ENCODE measurements at regions not wholly inside any gene's neighbourhood (a gene's known extent, or its start where the extent isn't known, plus 50 kb on each side); places are given as distances from the start of the nearest gene placed in this dataset.

GRCh38 chr3:83971666-83972065 is 987.1 kb upstream of the CADM2 start:
- no peaks in the 10 kb centered on the region for H3K4me1 ChIP-seq (ENCODE audit: insufficient read depth)
- TF ChIP-seq EZH2phosphoT487 (IDR thresholded peaks at IDR 0.05; ENCODE audit: low read depth, severe bottlenecking, unreplicated experiment) (no peak), EZH2 (IDR thresholded peaks at IDR 0.05; ENCODE audit: borderline replicate concordance) (no peak)
- TF ChIP-seq, protein P1, sequence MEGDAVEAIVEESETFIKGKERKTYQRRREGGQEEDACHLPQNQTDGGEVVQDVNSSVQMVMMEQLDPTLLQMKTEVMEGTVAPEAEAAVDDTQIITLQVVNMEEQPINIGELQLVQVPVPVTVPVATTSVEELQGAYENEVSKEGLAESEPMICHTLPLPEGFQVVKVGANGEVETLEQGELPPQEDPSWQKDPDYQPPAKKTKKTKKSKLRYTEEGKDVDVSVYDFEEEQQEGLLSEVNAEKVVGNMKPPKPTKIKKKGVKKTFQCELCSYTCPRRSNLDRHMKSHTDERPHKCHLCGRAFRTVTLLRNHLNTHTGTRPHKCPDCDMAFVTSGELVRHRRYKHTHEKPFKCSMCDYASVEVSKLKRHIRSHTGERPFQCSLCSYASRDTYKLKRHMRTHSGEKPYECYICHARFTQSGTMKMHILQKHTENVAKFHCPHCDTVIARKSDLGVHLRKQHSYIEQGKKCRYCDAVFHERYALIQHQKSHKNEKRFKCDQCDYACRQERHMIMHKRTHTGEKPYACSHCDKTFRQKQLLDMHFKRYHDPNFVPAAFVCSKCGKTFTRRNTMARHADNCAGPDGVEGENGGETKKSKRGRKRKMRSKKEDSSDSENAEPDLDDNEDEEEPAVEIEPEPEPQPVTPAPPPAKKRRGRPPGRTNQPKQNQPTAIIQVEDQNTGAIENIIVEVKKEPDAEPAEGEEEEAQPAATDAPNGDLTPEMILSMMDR (IDR thresholded peaks at IDR 0.05; ENCODE audit: poor library complexity): no peak
- no peak overlapping the region for H3K4me2 ChIP-seq
- no peaks in the 10 kb centered on the region for H3K9me2 ChIP-seq (replicated peaks; ENCODE audit: insufficient read depth)
- H3K4me3 ChIP-seq: no peak overlapping the region
- H3K27ac ChIP-seq: no peak overlapping the region
- DNase-seq (ENCODE audit: low spot score): no peak
- WGBS (ENCODE audit: low lambda C conversion rate, missing lambda C conversion rate): 85% methylated on average over 1 of the region's 1 CpG
- H3K79me2 ChIP-seq: no peaks in the 10 kb centered on the region
- H3K9me3 ChIP-seq (ENCODE audit: low read depth): no peaks in the 10 kb centered on the region
- H3K36me3 ChIP-seq (replicated peaks; ENCODE audit: insufficient read depth, low read depth): no peaks in the 10 kb centered on the region
- no peaks in the 10 kb centered on the region for H4K20me1 ChIP-seq (ENCODE audit: insufficient read depth, poor library complexity, severe bottlenecking)
- H3K27me3 ChIP-seq: no peaks in the 10 kb centered on the region
- H2AFZ ChIP-seq: no peak overlapping the region

- no peak overlapping the region for H2AFZ ChIP-seq
Observed at GRCh38 chr3:84008623-84009022, 950.2 kb upstream of the CADM2 start.

GRCh38 chr3:84023842-84024241 is 934.9 kb upstream of the CADM2 start:
- Histone ChIP-seq H3K4me2 (no peak overlapping the region), H3K4me3 (no peak overlapping the region), H3K9me2 (replicated peaks; ENCODE audit: insufficient read depth) (no peaks in the 10 kb centered on the region), H3K27me3 (no peaks in the 10 kb centered on the region), H3K4me1 (ENCODE audit: insufficient read depth) (no peaks in the 10 kb centered on the region), H3K27ac (no peak overlapping the region), H3K9me3 (ENCODE audit: low read depth) (no peaks in the 10 kb centered on the region), H2AFZ (no peak overlapping the region), H4K20me1 (ENCODE audit: insufficient read depth, poor library complexity, severe bottlenecking) (no peaks in the 10 kb centered on the region), H3K36me3 (replicated peaks; ENCODE audit: insufficient read depth, low read depth) (no peaks in the 10 kb centered on the region), H3K79me2 (no peaks in the 10 kb centered on the region)
- 89% methylated on average over 4 of the region's 4 CpGs for WGBS (ENCODE audit: low lambda C conversion rate, missing lambda C conversion rate)
- no peak for DNase-seq (ENCODE audit: low spot score)
- no peak for TF ChIP-seq EZH2phosphoT487 (IDR thresholded peaks at IDR 0.05; ENCODE audit: low read depth, severe bottlenecking, unreplicated experiment)

More at GRCh38 chr3:84008623-84009022, 950.2 kb upstream of the CADM2 start:
- Histone ChIP-seq H3K36me3 (replicated peaks; ENCODE audit: insufficient read depth, low read depth) (no peaks in the 10 kb centered on the region), H3K79me2 (no peaks in the 10 kb centered on the region), H3K27ac (no peak overlapping the region), H3K27me3 (no peaks in the 10 kb centered on the region), H3K4me2 (no peak overlapping the region), H4K20me1 (ENCODE audit: insufficient read depth, poor library complexity, severe bottlenecking) (no peaks in the 10 kb centered on the region), H3K4me1 (ENCODE audit: insufficient read depth) (no peaks in the 10 kb centered on the region), H3K4me3 (no peak overlapping the region), H3K9me2 (replicated peaks; ENCODE audit: insufficient read depth) (no peaks in the 10 kb centered on the region), H3K9me3 (ENCODE audit: low read depth) (no peaks in the 10 kb centered on the region)
- TF ChIP-seq EZH2phosphoT487 (IDR thresholded peaks at IDR 0.05; ENCODE audit: low read depth, severe bottlenecking, unreplicated experiment): no peak
- TF ChIP-seq EZH2 (IDR thresholded peaks at IDR 0.05; ENCODE audit: borderline replicate concordance): no peak
- TF ChIP-seq, protein P1 (IDR thresholded peaks at IDR 0.05; ENCODE audit: poor library complexity): no peak
- WGBS (ENCODE audit: low lambda C conversion rate, missing lambda C conversion rate): 72% methylated on average over 1 of the region's 1 CpG
- no peak for DNase-seq (ENCODE audit: low spot score)

- no peak for DNase-seq (ENCODE audit: low spot score)
- WGBS (ENCODE audit: low lambda C conversion rate, missing lambda C conversion rate): 92% methylated on average over 3 of the region's 3 CpGs
- Histone ChIP-seq H3K4me2 (no peak overlapping the region), H2AFZ (no peak overlapping the region), H3K27me3 (no peaks in the 10 kb centered on the region), H3K9me3 (ENCODE audit: low read depth) (no peaks in the 10 kb centered on the region), H4K20me1 (ENCODE audit: insufficient read depth, poor library complexity, severe bottlenecking) (no peaks in the 10 kb centered on the region), H3K79me2 (no peaks in the 10 kb centered on the region), H3K36me3 (replicated peaks; ENCODE audit: insufficient read depth, low read depth) (no peaks in the 10 kb centered on the region), H3K4me3 (no peak overlapping the region), H3K27ac (no peak overlapping the region), H3K4me1 (ENCODE audit: insufficient read depth) (no peaks in the 10 kb centered on the region), H3K9me2 (replicated peaks; ENCODE audit: insufficient read depth) (no peaks in the 10 kb centered on the region)
- TF ChIP-seq EZH2phosphoT487 (IDR thresholded peaks at IDR 0.05; ENCODE audit: low read depth, severe bottlenecking, unreplicated experiment) (no peak), EZH2 (IDR thresholded peaks at IDR 0.05; ENCODE audit: borderline replicate concordance) (no peak)
- TF ChIP-seq, protein P1 (IDR thresholded peaks at IDR 0.05; ENCODE audit: poor library complexity): no peak
Observed at GRCh38 chr3:84039099-84039498, 919.7 kb upstream of the CADM2 start.

All from hepatocyte (in vitro differentiated cells).